Keratinocyte (primary cell): ENCODE measurements at regions not wholly inside any gene's neighbourhood (a gene's known extent, or its start where the extent isn't known, plus 50 kb on each side); places are given as distances from the start of the nearest gene placed in this dataset.

ENCODE experiments used
- DNase-seq: peaks from one replicate; pipeline ENCODE4 v3.0.0-alpha.2; 2011; ENCODE audit warnings: low read depth, missing footprints, low spot score
- FAIRE-seq: peaks from 2 replicates; lab custom pipeline; 2011; peaks lifted over from hg19 to GRCh38; lab: Jason Lieb, UNC
- H2AFZ ChIP-seq: 2 replicates; pipeline ENCODE4 v1.6.0; 2012; ENCODE audit warnings: low read length, control low read depth, inconsistent platforms; ENCODE audit not compliant: control insufficient read depth
- H3K27ac ChIP-seq: 2 replicates; pipeline ENCODE4 v1.5.1; 2011; ENCODE audit warnings: low read length; ENCODE audit not compliant: control insufficient read depth, insufficient read depth
- H3K27me3 ChIP-seq: 3 replicates; pipeline ENCODE4 v1.6.0; 2011; ENCODE audit warnings: low read length; ENCODE audit not compliant: control insufficient read depth, insufficient read depth; ENCODE audit errors: extremely low read depth
- H3K36me3 ChIP-seq, 2 experiments: 2 replicates in 1 of 2; 3 replicates in 1 of 2; pipeline ENCODE4 v1.5.1; 2011; ENCODE audit warnings: low read length in 2 of 2, mild to moderate bottlenecking in 1 of 2; ENCODE audit not compliant: control insufficient read depth in 2 of 2, insufficient read depth in 2 of 2; ENCODE audit errors: extremely low read depth in 1 of 2
- H3K4me1 ChIP-seq: 3 replicates; pipeline ENCODE4 v1.5.1; 2011; ENCODE audit warnings: low read length; ENCODE audit not compliant: control insufficient read depth, insufficient read depth; ENCODE audit errors: extremely low read depth
- H3K4me2 ChIP-seq: 3 replicates; pipeline ENCODE4 v1.6.0; 2011; ENCODE audit warnings: low read depth, low read length; ENCODE audit not compliant: control insufficient read depth, insufficient read depth; ENCODE audit errors: extremely low read depth
- H3K4me3 ChIP-seq, 3 experiments: fragments of 200-600 bp in 1 of 3; sonication (generic) in 1 of 3; 2 replicates in 2 of 3; 3 replicates in 1 of 3; pipeline ENCODE4 v1.5.1; 2011 to 2016; ENCODE audit warnings: low read length in 3 of 3, mild to moderate bottlenecking in 3 of 3, control low read depth in 2 of 3, inconsistent platforms in 1 of 3, low read depth in 1 of 3, mixed read lengths in 1 of 3, mixed run types in 1 of 3, moderate library complexity in 1 of 3; ENCODE audit not compliant: control insufficient read depth in 2 of 3, insufficient read depth in 2 of 3; ENCODE audit errors: extremely low read depth in 1 of 3
- H3K79me2 ChIP-seq: 2 replicates; pipeline ENCODE4 v1.6.0; 2012; ENCODE audit warnings: low read length; ENCODE audit not compliant: control insufficient read depth, insufficient read depth
- H3K9ac ChIP-seq: 3 replicates; pipeline ENCODE4 v1.6.0; 2011; ENCODE audit warnings: low read length; ENCODE audit not compliant: control insufficient read depth, insufficient read depth; ENCODE audit errors: extremely low read depth
- H3K9me1 ChIP-seq: 3 replicates; pipeline ENCODE4 v1.6.0; 2011; ENCODE audit warnings: low read length; ENCODE audit not compliant: control insufficient read depth, insufficient read depth; ENCODE audit errors: extremely low read depth
- H3K9me3 ChIP-seq: 2 replicates; pipeline ENCODE4 v1.5.1; 2012; ENCODE audit warnings: low read depth, low read length; ENCODE audit not compliant: control insufficient read depth
- H4K20me1 ChIP-seq: 3 replicates; pipeline ENCODE4 v1.6.0; 2011; ENCODE audit warnings: low read length; ENCODE audit not compliant: control insufficient read depth, insufficient read depth; ENCODE audit errors: extremely low read depth
- CTCF ChIP-seq, 3 experiments: IDR thresholded peaks in 1 of 3; conservative IDR thresholded peaks in 1 of 3; optimal IDR thresholded peaks in 1 of 3; 2 replicates in 2 of 3; 3 replicates in 1 of 3; pipeline versions ENCODE3 to v1.5.1; 2011; ENCODE audit warnings: low read length in 3 of 3, mild to moderate bottlenecking in 3 of 3, moderate library complexity in 2 of 3, control low read depth in 1 of 3, inconsistent platforms in 1 of 3; ENCODE audit not compliant: insufficient read depth in 2 of 3; ENCODE audit errors: extremely low read depth in 1 of 3
- EZH2 ChIP-seq: IDR thresholded peaks from one replicate; pipeline ENCODE4 v1.6.1; 2012; ENCODE audit warnings: inconsistent platforms, mild to moderate bottlenecking, low read length, moderate library complexity
- dilution Hi-C: fragments of 300-500 bp; cut with MboI; formaldehyde crosslinking; loops from one replicate; pipeline ENCODE4 v1.7.0; 2020; ENCODE audit warnings: low sequenced_read_pairs; ENCODE audit not compliant: extremely low pct_ligation_motif_present

- TF ChIP-seq EZH2 (no peak), CTCF (optimal IDR thresholded peaks at IDR 0.05 in 1 of 3, IDR thresholded peaks at IDR 0.05 in 1 of 3, conservative IDR thresholded peaks at IDR 0.05 in 1 of 3; ENCODE audit: extremely low read depth in 1 of 3, insufficient read depth in 2 of 3, low read length in 3 of 3) (no peak)
- no peak overlapping the region for H2AFZ ChIP-seq
- FAIRE-seq (no peak), DNase-seq (no peak)
- H4K20me1 ChIP-seq, result no peaks in the 10 kb centered on the region
- H3K9ac ChIP-seq, result no peak overlapping the region
- H3K27ac ChIP-seq, result no peak overlapping the region
- H3K79me2 ChIP-seq, result no peaks in the 10 kb centered on the region
- no peaks in the 10 kb centered on the region for H3K9me1 ChIP-seq
- H3K4me2 ChIP-seq, result no peak overlapping the region
- H3K4me3 ChIP-seq, result no peak overlapping the region
- no peaks in the 10 kb centered on the region for H3K4me1 ChIP-seq
- no peaks in the 10 kb centered on the region for H3K36me3 ChIP-seq
- peaks cover 16% of the 10 kb centered on the region for H3K9me3 ChIP-seq
- H3K27me3 ChIP-seq, result no peaks in the 10 kb centered on the region
- dilution Hi-C loops, result no loop called here
These were observed 63.2 kb upstream of the ZNF354A start for GRCh38 chr5:178793696-178794095.

GRCh38 chr5:178793151-178793550 is 62.7 kb upstream of the ZNF354A start:
- H2AFZ ChIP-seq, result no peak overlapping the region
- no peaks in the 10 kb centered on the region for H3K36me3 ChIP-seq
- no peak overlapping the region for H3K4me2 ChIP-seq
- H3K9me1 ChIP-seq, result no peaks in the 10 kb centered on the region
- DNase-seq (no peak), FAIRE-seq (no peak)
- dilution Hi-C loops, result no loop called here
- H3K9ac ChIP-seq, result no peak overlapping the region
- no peaks in the 10 kb centered on the region for H3K27me3 ChIP-seq
- no peaks in the 10 kb centered on the region for H3K79me2 ChIP-seq
- no peak overlapping the region for H3K4me3 ChIP-seq
- H3K9me3 ChIP-seq, result peaks cover 17% of the 10 kb centered on the region
- TF ChIP-seq CTCF (optimal IDR thresholded peaks at IDR 0.05 in 1 of 3, IDR thresholded peaks at IDR 0.05 in 1 of 3, conservative IDR thresholded peaks at IDR 0.05 in 1 of 3; ENCODE audit: extremely low read depth in 1 of 3, insufficient read depth in 2 of 3, low read length in 3 of 3) (peak in 2 of 3 experiments; percentile 12 to 56), EZH2 (no peak)
- H3K27ac ChIP-seq, result no peak overlapping the region
- no peaks in the 10 kb centered on the region for H4K20me1 ChIP-seq
- no peaks in the 10 kb centered on the region for H3K4me1 ChIP-seq
